ENCODE measurements at regions not wholly inside any gene's neighbourhood (a gene's known extent, or its start where the extent isn't known, plus 50 kb on each side); places are given as distances from the start of the nearest gene placed in this dataset.

DNA sequence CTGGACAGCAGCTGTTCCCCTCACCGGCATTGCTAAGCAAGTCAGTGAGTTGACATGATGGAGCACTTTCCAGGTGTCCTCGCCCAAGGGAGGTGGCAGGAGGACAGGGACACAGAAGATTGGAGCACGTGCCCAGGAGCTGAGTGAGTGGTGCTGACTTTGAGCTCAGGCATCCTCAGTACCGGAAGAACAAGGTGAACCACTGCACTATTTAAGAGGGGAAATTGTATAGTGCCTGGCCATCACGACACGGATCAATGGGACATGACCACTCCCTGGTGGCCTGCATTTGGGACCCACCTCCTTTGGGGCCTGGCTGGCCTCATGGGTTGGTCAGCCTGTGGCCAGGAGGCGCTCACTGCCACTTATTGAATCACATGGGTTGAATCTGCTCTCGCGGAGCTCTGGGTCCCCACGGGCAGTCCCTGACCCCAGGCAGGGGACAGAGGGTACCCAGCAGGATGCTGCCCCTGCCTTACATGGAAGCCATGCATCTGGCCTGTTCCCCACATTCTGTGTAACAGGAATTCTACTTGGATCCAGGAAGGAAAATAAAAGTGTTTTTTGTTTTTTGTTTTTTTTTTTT lies 206.9 kb upstream of the ZNF536 start:
- Histone ChIP-seq H3K79me2 (ENCODE audit: insufficient read depth, low read depth) (no peaks in the 10 kb centered on the region), H3K27me3 (ENCODE audit: insufficient read depth, low read depth) (no peaks in the 10 kb centered on the region), H2AFZ (ENCODE audit: low read depth) (no peak overlapping the region), H3K4me2 (no peak overlapping the region), H3K27ac (no peak overlapping the region), H3K9ac (no peak overlapping the region), H3K36me3 (ENCODE audit: insufficient read depth) (no peaks in the 10 kb centered on the region), H3K4me1 (ENCODE audit: low read depth, poor library complexity, severe bottlenecking) (no peaks in the 10 kb centered on the region), H4K20me1 (ENCODE audit: insufficient read depth) (no peaks in the 10 kb centered on the region), H3K4me3 (IDR thresholded peaks at IDR 0.05; ENCODE audit: insufficient read depth, low read depth, low read length) (no peak overlapping the region)
- TF ChIP-seq, protein P1, sequence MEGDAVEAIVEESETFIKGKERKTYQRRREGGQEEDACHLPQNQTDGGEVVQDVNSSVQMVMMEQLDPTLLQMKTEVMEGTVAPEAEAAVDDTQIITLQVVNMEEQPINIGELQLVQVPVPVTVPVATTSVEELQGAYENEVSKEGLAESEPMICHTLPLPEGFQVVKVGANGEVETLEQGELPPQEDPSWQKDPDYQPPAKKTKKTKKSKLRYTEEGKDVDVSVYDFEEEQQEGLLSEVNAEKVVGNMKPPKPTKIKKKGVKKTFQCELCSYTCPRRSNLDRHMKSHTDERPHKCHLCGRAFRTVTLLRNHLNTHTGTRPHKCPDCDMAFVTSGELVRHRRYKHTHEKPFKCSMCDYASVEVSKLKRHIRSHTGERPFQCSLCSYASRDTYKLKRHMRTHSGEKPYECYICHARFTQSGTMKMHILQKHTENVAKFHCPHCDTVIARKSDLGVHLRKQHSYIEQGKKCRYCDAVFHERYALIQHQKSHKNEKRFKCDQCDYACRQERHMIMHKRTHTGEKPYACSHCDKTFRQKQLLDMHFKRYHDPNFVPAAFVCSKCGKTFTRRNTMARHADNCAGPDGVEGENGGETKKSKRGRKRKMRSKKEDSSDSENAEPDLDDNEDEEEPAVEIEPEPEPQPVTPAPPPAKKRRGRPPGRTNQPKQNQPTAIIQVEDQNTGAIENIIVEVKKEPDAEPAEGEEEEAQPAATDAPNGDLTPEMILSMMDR (conservative IDR thresholded peaks at IDR 0.05; ENCODE audit: low read depth, low read length), result no peak

DNA sequence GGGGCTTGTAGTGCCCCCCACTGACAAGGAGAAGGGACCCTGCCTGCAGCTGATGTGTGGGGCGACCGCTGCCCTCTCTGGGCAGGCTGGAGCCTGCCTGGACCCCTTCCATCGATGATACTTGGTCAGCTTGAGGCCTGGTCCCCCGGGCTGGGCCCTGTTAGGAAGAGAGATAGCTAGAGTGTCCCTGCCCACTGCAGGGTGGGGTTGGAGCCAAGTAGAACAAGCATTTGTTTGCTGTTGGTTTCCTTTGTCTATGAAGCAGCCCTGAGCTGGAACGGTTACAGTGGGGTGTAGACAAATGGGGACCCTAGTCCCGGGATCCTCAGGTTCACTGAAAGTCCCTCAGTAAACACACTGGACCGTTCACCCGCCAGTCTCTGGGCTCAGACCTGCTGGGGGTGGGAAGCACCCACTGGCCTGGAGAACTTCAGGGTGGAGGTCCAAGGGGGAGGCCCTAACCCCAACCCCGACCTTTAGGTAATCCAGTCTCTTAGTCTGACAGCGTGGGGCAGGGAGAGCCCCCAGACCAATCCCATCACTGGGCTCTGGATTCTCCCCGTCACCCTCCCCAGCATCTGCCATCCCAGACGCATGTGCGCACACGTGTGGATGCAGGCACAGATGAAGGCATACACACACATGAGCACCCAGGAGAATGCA lies 204.8 kb upstream of the ZNF536 start:
- Histone ChIP-seq H3K4me3 (IDR thresholded peaks at IDR 0.05; ENCODE audit: insufficient read depth, low read depth, low read length) (no peak overlapping the region), H3K79me2 (ENCODE audit: insufficient read depth, low read depth) (no peaks in the 10 kb centered on the region), H2AFZ (ENCODE audit: low read depth) (no peak overlapping the region), H3K4me2 (no peak overlapping the region), H3K9ac (no peak overlapping the region), H4K20me1 (ENCODE audit: insufficient read depth) (no peaks in the 10 kb centered on the region), H3K4me1 (ENCODE audit: low read depth, poor library complexity, severe bottlenecking) (no peaks in the 10 kb centered on the region), H3K36me3 (ENCODE audit: insufficient read depth) (no peaks in the 10 kb centered on the region), H3K27me3 (ENCODE audit: insufficient read depth, low read depth) (no peaks in the 10 kb centered on the region), H3K27ac (no peak overlapping the region)
- TF ChIP-seq, protein P1 (conservative IDR thresholded peaks at IDR 0.05; ENCODE audit: low read depth, low read length), result no peak

DNA sequence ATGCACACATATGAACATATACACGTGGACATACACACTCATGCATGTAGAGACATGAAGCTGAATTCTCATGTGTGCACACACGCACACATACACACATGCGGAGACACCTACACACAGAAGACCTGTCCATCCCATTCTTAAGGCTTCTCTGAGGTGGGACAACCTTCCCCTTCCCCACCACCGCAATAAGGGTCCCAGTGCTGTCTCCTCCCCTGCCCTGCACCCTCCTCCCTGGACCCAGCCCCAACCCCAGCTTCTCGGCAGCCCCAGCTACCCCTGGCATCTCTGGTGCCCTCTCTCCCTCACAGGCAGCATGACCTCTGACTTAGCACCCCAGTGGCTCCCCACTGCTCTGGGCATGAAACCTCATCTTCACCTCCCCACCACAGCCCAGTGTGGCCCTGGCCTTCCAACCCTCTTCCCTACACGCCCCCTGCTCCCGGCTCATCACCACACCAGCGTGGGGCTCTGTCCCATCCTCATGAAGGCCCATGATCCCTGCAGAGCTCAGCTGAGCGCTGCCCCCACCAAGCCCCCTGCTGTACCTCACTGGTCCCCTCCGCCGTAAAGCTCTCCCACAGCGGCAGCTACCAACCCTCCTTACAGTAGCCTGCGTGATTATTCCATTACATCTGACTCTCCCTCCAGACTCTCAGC lies 204.1 kb upstream of the ZNF536 start:
- Histone ChIP-seq H3K4me1 (ENCODE audit: low read depth, poor library complexity, severe bottlenecking) (no peaks in the 10 kb centered on the region), H3K4me2 (no peak overlapping the region), H3K9ac (no peak overlapping the region), H3K27ac (no peak overlapping the region), H3K4me3 (IDR thresholded peaks at IDR 0.05; ENCODE audit: insufficient read depth, low read depth, low read length) (no peak overlapping the region), H3K36me3 (ENCODE audit: insufficient read depth) (no peaks in the 10 kb centered on the region), H4K20me1 (ENCODE audit: insufficient read depth) (no peaks in the 10 kb centered on the region), H2AFZ (ENCODE audit: low read depth) (no peak overlapping the region), H3K27me3 (ENCODE audit: insufficient read depth, low read depth) (no peaks in the 10 kb centered on the region), H3K79me2 (ENCODE audit: insufficient read depth, low read depth) (no peaks in the 10 kb centered on the region)
- TF ChIP-seq, protein P1 (conservative IDR thresholded peaks at IDR 0.05; ENCODE audit: low read depth, low read length), result no peak

DNA sequence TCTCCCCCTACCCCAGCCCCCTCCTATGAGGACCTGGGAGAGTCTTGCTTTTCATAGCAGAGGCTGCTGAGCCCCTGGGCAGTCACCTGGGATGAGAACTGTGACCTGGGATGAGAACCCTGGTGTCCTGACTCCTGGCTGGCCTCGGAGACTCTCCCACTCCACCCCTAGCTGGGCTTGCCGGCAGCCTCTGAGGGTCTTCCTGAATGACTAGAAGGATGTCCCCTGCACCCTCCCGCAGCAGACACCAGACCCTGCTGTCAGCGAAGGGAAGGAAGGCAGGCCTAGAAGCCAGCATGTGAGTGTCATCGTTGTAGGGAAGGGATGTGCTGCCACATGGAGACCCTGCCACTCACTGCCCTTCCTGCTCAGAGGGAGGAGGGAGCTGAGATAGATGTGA lies 203.4 kb upstream of the ZNF536 start:
- Histone ChIP-seq H3K4me3 (IDR thresholded peaks at IDR 0.05; ENCODE audit: insufficient read depth, low read depth, low read length) (no peak overlapping the region), H3K27ac (no peak overlapping the region), H3K36me3 (ENCODE audit: insufficient read depth) (no peaks in the 10 kb centered on the region), H2AFZ (ENCODE audit: low read depth) (no peak overlapping the region), H3K4me2 (no peak overlapping the region), H3K9ac (no peak overlapping the region), H4K20me1 (ENCODE audit: insufficient read depth) (no peaks in the 10 kb centered on the region), H3K27me3 (ENCODE audit: insufficient read depth, low read depth) (no peaks in the 10 kb centered on the region), H3K79me2 (ENCODE audit: insufficient read depth, low read depth) (no peaks in the 10 kb centered on the region), H3K4me1 (ENCODE audit: low read depth, poor library complexity, severe bottlenecking) (no peaks in the 10 kb centered on the region)
- TF ChIP-seq, protein P1 (conservative IDR thresholded peaks at IDR 0.05; ENCODE audit: low read depth, low read length), result no peak
